Transverse colon (tissue), 3 donors: ENCODE measurements at regions not wholly inside any gene's neighbourhood (a gene's known extent, or its start where the extent isn't known, plus 50 kb on each side); places are given as distances from the start of the nearest gene placed in this dataset.

Experiments used
- CTCF ChIP-seq, 5 experiments: fragments of 200-600 bp in 3 of 5; fragments of 450-650 bp in 2 of 5; sonication (generic) in 3 of 5; IDR thresholded peaks; 1 replicate in 2 of 5; 2 replicates in 3 of 5; pipeline ENCODE4 v1.5.1; 2016 to 2017; ENCODE audit warnings: antibody characterized with exemption in 5 of 5, inconsistent platforms in 3 of 5, mild to moderate bottlenecking in 2 of 5, moderate library complexity in 1 of 5
- EP300 ChIP-seq: sonication (generic); formaldehyde crosslinking; IDR thresholded peaks from one replicate; pipeline ENCODE4 v1.6.1; 2017; ENCODE audit warnings: antibody characterized with exemption, low read depth
- POLR2A ChIP-seq: fragments of 450-650 bp; IDR thresholded peaks from one replicate; pipeline ENCODE4 v1.6.1; 2016; ENCODE audit warnings: antibody characterized with exemption, mild to moderate bottlenecking, moderate library complexity

GRCh38 chr20:16945619-16946018 lies 197.5 kb downstream of the OTOR start:
- TF ChIP-seq CTCF (IDR thresholded peaks at IDR 0.05) (no peak), POLR2A (no peak), EP300 (no peak)
